TTC549 (cell line): ENCODE measurements at regions not wholly inside any gene's neighbourhood (a gene's known extent, or its start where the extent isn't known, plus 50 kb on each side); places are given as distances from the start of the nearest gene placed in this dataset.

Experiments used
- FAIRE-seq: peaks from 2 replicates; lab custom pipeline; 2012; peaks lifted over from hg19 to GRCh38; lab: Jason Lieb, UNC

- FAIRE-seq, result no peak
Measured at GRCh38 chr16:54437921-54438320, 151.3 kb upstream of the IRX3 start.

DNA sequence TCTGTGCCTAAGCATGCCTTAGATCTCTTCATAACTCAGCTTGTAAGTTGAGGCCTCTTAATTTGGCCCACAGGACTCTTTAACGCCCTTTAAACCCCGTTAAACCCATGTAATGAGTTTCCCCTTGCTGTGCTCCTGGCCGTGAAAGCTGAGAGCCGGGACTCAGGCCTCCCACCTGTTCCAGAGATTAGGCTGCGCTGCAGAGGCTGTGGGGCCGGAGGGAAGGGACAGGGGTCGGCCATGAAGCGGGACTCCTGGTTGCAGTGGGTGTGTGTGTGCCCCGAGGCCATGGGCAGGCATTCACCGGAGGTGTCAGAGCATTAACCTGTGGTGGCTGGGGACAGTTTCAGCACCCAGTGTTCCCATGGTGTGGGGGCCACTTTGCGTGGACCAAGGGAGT lies 150.8 kb upstream of the IRX3 start:
- no peak for FAIRE-seq

DNA sequence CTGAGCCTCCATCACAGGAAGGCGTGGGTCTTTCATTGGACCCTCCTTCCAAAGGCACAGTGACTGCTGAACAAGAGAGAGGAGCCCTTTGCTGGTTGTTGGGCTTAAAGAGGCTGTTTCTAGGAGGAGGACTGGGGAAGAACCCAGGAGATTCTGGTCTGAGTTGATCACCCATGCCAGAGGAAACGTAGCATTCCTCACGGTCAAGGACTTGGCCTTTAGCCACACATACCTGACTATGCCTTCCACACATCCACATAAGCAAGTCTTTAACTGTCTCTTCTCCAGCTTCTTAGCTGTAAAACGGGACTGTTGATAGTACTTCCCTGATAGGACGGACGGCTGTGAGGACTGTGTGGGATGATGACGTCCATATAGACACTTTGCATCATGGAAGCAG lies 149.8 kb upstream of the IRX3 start:
- no peak for FAIRE-seq

DNA sequence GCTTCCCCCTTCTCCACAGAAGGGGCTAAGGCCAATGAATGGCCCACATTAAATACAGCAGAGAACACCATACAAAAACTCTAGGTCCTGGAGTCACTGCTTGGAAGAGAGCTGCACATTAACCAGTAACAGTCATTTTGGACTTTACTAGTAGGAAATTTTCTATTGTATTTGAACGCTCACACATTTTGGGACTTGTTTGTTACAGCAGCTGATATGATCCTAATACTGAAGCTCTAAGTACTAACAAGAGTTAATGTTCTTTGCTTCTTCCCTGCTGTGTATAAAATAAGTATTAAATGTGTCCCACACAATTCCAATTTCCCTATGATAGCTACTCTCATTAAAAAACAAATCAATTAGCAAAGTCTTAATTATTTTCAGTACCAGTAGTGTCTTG lies 148.3 kb upstream of the IRX3 start:
- no peak for FAIRE-seq

DNA sequence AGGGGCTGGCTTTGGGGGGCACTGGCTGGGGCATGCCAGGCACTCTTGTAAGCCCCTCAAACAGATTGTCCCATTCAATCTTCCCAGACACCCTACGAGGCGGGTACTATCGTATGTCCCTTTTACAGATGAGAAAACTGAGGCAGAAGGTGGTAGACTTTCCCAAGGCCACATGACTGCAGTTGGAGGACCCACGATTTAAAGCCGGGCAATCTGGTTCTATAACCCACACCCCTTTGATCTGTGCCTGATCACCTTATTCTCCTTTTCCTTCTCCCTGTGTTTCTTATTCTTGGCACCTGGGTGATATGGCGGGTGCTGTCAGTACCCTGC lies 146.3 kb upstream of the IRX3 start:
- FAIRE-seq, result no peak

GRCh38 chr16:54431997-54432896 lies 145.7 kb upstream of the IRX3 start:
- no peak for FAIRE-seq

DNA sequence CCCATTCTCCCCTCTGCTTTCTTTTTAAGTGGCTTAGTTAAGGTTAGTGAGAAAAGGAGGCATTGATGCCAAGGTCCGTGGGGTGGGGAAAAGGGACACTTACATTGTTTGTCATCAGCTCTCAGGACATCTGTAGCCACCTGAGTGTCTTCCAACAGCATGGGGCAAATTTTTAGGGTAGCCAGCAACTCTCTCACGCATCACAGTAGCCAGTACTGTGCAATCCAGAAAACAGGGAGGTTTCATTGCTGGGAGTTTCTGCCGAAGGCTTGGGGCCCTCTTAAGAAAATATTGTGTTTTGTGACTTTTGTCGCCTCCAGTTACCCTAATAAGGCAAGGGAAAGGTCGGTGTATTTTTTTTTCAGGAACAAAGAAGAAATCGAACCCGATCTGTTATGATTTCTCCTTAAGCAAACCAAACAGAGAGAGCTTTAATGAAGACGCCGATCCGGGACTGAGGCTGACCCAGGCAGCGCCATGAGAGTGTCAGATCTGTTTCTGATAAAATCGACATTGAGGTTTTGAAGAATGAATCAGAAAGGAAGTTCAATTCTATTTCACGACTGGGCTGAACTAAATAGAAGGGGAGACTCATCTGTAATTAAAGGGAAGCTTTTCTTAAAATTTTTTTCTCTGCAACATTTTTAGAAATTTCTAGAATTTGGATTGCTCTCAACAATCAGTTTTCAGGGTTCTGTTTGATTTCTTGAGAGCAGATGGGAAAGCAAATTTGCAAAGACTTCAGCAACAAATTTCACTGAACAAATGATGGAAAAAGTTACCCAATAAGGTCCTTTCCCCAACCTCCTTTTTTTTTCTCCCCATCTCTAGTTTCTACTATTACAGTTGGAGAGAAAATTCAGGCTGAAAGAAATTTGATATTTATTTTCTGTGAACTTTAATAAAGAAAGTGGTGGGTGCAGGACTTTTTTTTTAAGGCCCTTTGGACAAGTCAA lies 144.7 kb upstream of the IRX3 start:
- no peak for FAIRE-seq

- no peak for FAIRE-seq
Measured at GRCh38 chr16:54430491-54431030, 144.0 kb upstream of the IRX3 start.

GRCh38 chr16:54429029-54429428 lies 142.4 kb upstream of the IRX3 start:
- FAIRE-seq, result no peak

- FAIRE-seq, result no peak
Measured at GRCh38 chr16:54426553-54426849, 139.9 kb upstream of the IRX3 start.

GRCh38 chr16:54425681-54426552 lies 139.3 kb upstream of the IRX3 start:
- no peak for FAIRE-seq

- no peak for FAIRE-seq
Measured at GRCh38 chr16:54425068-54425467, 138.5 kb upstream of the IRX3 start.

DNA sequence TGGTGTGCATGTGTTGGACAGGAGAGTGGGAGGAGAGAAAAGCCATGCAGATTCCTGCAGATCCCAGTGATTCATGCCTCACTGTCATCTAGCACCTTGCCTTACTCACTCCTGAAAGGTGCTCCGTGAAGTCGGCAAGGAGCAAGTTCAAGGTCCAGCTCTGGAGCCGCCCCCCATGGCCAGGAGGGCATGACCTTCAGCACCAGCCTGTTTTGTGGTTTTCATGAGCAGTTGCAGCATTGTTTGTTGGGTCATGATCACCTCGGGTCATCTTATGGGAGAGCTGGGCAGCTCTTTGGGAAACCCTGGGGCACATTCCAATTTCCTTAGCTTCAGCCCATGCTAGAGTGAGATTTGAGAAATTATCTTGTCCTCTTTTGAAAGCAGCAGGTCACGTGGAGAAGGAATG lies 137.5 kb upstream of the IRX3 start:
- no peak for FAIRE-seq

DNA sequence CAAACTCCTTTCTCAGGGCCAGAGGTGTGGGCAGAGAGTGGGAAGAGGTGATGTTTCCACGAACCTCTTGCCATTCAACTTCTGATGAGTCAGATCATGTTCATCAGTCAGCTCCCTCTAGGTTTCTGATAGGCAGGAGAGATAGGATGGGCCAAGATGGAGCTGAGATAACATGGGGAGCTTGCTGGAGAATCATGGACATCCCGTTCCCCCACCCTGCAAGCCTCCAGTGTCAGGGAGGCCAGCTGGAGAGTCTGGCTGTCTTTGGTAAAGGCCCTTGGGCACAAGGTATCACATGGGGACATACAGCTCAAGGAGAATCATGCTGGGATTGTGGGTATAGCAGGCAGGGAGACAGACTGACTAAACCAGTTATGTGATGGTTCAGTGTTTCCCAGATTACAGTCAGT lies 136.0 kb upstream of the IRX3 start:
- FAIRE-seq, result no peak

- no peak for FAIRE-seq
Measured at GRCh38 chr16:54422159-54422558, 135.6 kb upstream of the IRX3 start.

- no peak for FAIRE-seq
Measured at GRCh38 chr16:54421220-54421619, 134.6 kb upstream of the IRX3 start.

- FAIRE-seq, result no peak
Measured at GRCh38 chr16:54418903-54419302, 132.3 kb upstream of the IRX3 start.

DNA sequence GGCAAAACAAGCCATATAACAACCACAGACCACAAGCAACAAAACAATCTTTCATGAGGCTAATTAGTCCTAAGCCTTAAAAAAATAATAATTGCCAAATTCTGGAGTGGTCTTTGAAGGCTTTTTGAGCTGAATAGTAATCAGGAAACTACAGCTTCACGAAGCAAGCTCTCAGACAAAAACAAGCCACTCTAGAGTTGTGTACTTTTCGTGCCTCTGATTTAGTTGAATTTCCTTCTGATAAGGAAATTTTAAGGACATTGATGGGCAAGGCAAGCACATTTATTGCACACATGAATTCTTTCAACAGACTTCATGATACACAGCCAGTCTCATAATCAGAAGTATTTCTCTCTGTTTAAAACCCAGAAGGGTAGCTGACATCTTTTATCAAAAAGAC lies 130.8 kb upstream of the IRX3 start:
- FAIRE-seq, result no peak

GRCh38 chr16:54414671-54415070 lies 128.1 kb upstream of the IRX3 start:
- no peak for FAIRE-seq

- FAIRE-seq, result no peak
Measured at GRCh38 chr16:54412777-54413455, 126.3 kb upstream of the IRX3 start.

GRCh38 chr16:54412037-54412436 lies 125.5 kb upstream of the IRX3 start:
- no peak for FAIRE-seq

- no peak for FAIRE-seq
Measured at GRCh38 chr16:54411544-54411943, 125.0 kb upstream of the IRX3 start.
